ENCODE measurements at regions not wholly inside any gene's neighbourhood (a gene's known extent, or its start where the extent isn't known, plus 50 kb on each side); places are given as distances from the start of the nearest gene placed in this dataset.
"Not testable (repeated sequence)": the region's sequence is repeated elsewhere in the genome, so short reads cannot be mapped to it uniquely, and the experiment has no call there.

GRCh38 chr14:105751291-105751751 is 224.9 kb downstream of the TMEM121 start:
- not testable (repeated sequence) for H3K4me3 ChIP-seq (ENCODE audit: low read depth in 1 of 3, low read length in 3 of 3); H3K4me1 ChIP-seq (ENCODE audit: control insufficient read depth in 4 of 4, insufficient read depth in 4 of 4, low read length in 3 of 4); DNase-seq (ENCODE audit: low spot score); H3K27ac ChIP-seq (ENCODE audit: low read depth in 1 of 2, low read length in 2 of 2); H3K9ac ChIP-seq (ENCODE audit: low read depth in 1 of 2, low read length in 2 of 2); H3K36me3 ChIP-seq (ENCODE audit: control insufficient read depth in 4 of 4, insufficient read depth in 3 of 4, low read depth in 1 of 4, low read length in 3 of 4); H3K9me3 ChIP-seq (ENCODE audit: control insufficient read depth in 4 of 4, low read length in 3 of 4); H3K27me3 ChIP-seq (ENCODE audit: control insufficient read depth in 4 of 4, insufficient read depth in 4 of 4, low read length in 3 of 4)
- 87% methylated on average over 18 of the region's 18 CpGs for WGBS

GRCh38 chr14:105752420-105752819 is 226.0 kb downstream of the TMEM121 start:
- not testable (repeated sequence) for H3K36me3 ChIP-seq (ENCODE audit: control insufficient read depth in 4 of 4, insufficient read depth in 3 of 4, low read depth in 1 of 4, low read length in 3 of 4); H3K27ac ChIP-seq (ENCODE audit: low read depth in 1 of 2, low read length in 2 of 2); DNase-seq (ENCODE audit: low spot score); H3K4me3 ChIP-seq (ENCODE audit: low read depth in 1 of 3, low read length in 3 of 3); H3K9me3 ChIP-seq (ENCODE audit: control insufficient read depth in 4 of 4, low read length in 3 of 4); H3K4me1 ChIP-seq (ENCODE audit: control insufficient read depth in 4 of 4, insufficient read depth in 4 of 4, low read length in 3 of 4); H3K27me3 ChIP-seq (ENCODE audit: control insufficient read depth in 4 of 4, insufficient read depth in 4 of 4, low read length in 3 of 4); H3K9ac ChIP-seq (ENCODE audit: low read depth in 1 of 2, low read length in 2 of 2)
- WGBS = 65% methylated on average over 2 of the region's 7 CpGs

- H3K36me3 ChIP-seq (ENCODE audit: control insufficient read depth in 4 of 4, insufficient read depth in 3 of 4, low read depth in 1 of 4, low read length in 3 of 4) = no peaks in the 10 kb centered on the region
- no peak overlapping the region for H3K4me3 ChIP-seq (ENCODE audit: low read depth in 1 of 3, low read length in 3 of 3)
- WGBS = 83% methylated on average over 18 of the region's 18 CpGs
- no peaks in the 10 kb centered on the region for H3K9me3 ChIP-seq (ENCODE audit: control insufficient read depth in 4 of 4, low read length in 3 of 4)
- no peaks in the 10 kb centered on the region for H3K27me3 ChIP-seq (ENCODE audit: control insufficient read depth in 4 of 4, insufficient read depth in 4 of 4, low read length in 3 of 4)
- H3K27ac ChIP-seq (ENCODE audit: low read depth in 1 of 2, low read length in 2 of 2) = no peak overlapping the region
- H3K4me1 ChIP-seq (ENCODE audit: control insufficient read depth in 4 of 4, insufficient read depth in 4 of 4, low read length in 3 of 4) = peaks cover 2 to 6% (median 3%) of the 10 kb centered on the region in 4 donors
- no peak for DNase-seq (ENCODE audit: low spot score)
- no peak overlapping the region for H3K9ac ChIP-seq (ENCODE audit: low read depth in 1 of 2, low read length in 2 of 2)
- TF ChIP-seq REST (IDR thresholded peaks at IDR 0.05) = no peak
- TF ChIP-seq FOXA1 (IDR thresholded peaks at IDR 0.05) = no peak
- TF ChIP-seq JUND (IDR thresholded peaks at IDR 0.05) = no peak
- no peak for TF ChIP-seq HNF4G (IDR thresholded peaks at IDR 0.05)
- TF ChIP-seq MAX (IDR thresholded peaks at IDR 0.05) = no peak
- TF ChIP-seq HNF4A (conservative IDR thresholded peaks at IDR 0.05) = no peak
Observed at GRCh38 chr14:105760691-105761344, 234.4 kb downstream of the TMEM121 start.

- H3K9ac ChIP-seq (ENCODE audit: low read depth in 1 of 2, low read length in 2 of 2); DNase-seq (ENCODE audit: low spot score); H3K27me3 ChIP-seq (ENCODE audit: control insufficient read depth in 4 of 4, insufficient read depth in 4 of 4, low read length in 3 of 4); H3K4me3 ChIP-seq (ENCODE audit: low read depth in 1 of 3, low read length in 3 of 3); H3K27ac ChIP-seq (ENCODE audit: low read depth in 1 of 2, low read length in 2 of 2); H3K9me3 ChIP-seq (ENCODE audit: control insufficient read depth in 4 of 4, low read length in 3 of 4); H3K36me3 ChIP-seq (ENCODE audit: control insufficient read depth in 4 of 4, insufficient read depth in 3 of 4, low read depth in 1 of 4, low read length in 3 of 4); H3K4me1 ChIP-seq (ENCODE audit: control insufficient read depth in 4 of 4, insufficient read depth in 4 of 4, low read length in 3 of 4): not testable (repeated sequence)
- whole genome bisulfite sequencing = 81% methylated on average over 5 of the region's 5 CpGs
Observed at GRCh38 chr14:105761345-105761740, 235.0 kb downstream of the TMEM121 start.
